ENCODE measurements at regions not wholly inside any gene's neighbourhood (a gene's known extent, or its start where the extent isn't known, plus 50 kb on each side); places are given as distances from the start of the nearest gene placed in this dataset.

- Histone ChIP-seq H4K20me1 (ENCODE audit: insufficient read depth, low read length) (no peaks in the 10 kb centered on the region), H3K27me3 (ENCODE audit: control insufficient read depth in 2 of 2, insufficient read depth in 2 of 2, low read length in 2 of 2) (no peaks in the 10 kb centered on the region), H3K4me2 (replicated peaks; ENCODE audit: extremely low read depth, low read length, poor library complexity, severe bottlenecking) (no peak overlapping the region), H3K36me3 (replicated peaks in 1 of 2; ENCODE audit: control insufficient read depth in 1 of 2, insufficient read depth in 2 of 2, low read length in 2 of 2) (no peaks in the 10 kb centered on the region), H3K4me3 (replicated peaks in 1 of 3; ENCODE audit: low read depth in 2 of 3, low read length in 3 of 3) (no peak overlapping the region), H3K79me2 (ENCODE audit: insufficient read depth, low read length) (no peaks in the 10 kb centered on the region), H3K4me1 (ENCODE audit: control insufficient read depth in 1 of 2, insufficient read depth in 2 of 2, low read length in 2 of 2) (no peaks in the 10 kb centered on the region), H3K9ac (ENCODE audit: insufficient read depth, low read length, poor library complexity, severe bottlenecking) (no peak overlapping the region), H3K9me3 (replicated peaks in 1 of 2; ENCODE audit: control insufficient read depth in 1 of 2, insufficient read depth in 1 of 2, low read length in 2 of 2) (no peaks in the 10 kb centered on the region), H3K27ac (ENCODE audit: low read depth in 1 of 2, low read length in 2 of 2) (no peak overlapping the region), H2AFZ (ENCODE audit: insufficient read depth, low read depth, low read length, poor library complexity, severe bottlenecking) (no peak overlapping the region)
- H3K4me3 Mint-ChIP-seq = no peak overlapping the region
- no peaks in the 10 kb centered on the region for H3K4me1 Mint-ChIP-seq
- H3K36me3 Mint-ChIP-seq = no peaks in the 10 kb centered on the region
- TF ChIP-seq, protein P1, sequence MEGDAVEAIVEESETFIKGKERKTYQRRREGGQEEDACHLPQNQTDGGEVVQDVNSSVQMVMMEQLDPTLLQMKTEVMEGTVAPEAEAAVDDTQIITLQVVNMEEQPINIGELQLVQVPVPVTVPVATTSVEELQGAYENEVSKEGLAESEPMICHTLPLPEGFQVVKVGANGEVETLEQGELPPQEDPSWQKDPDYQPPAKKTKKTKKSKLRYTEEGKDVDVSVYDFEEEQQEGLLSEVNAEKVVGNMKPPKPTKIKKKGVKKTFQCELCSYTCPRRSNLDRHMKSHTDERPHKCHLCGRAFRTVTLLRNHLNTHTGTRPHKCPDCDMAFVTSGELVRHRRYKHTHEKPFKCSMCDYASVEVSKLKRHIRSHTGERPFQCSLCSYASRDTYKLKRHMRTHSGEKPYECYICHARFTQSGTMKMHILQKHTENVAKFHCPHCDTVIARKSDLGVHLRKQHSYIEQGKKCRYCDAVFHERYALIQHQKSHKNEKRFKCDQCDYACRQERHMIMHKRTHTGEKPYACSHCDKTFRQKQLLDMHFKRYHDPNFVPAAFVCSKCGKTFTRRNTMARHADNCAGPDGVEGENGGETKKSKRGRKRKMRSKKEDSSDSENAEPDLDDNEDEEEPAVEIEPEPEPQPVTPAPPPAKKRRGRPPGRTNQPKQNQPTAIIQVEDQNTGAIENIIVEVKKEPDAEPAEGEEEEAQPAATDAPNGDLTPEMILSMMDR (IDR thresholded peaks at IDR 0.05) = no peak
- H3K27ac Mint-ChIP-seq = no peak overlapping the region
- WGBS (ENCODE audit: insufficient coverage) = no CpG with 5 or more reads among the region's 3 CpGs
- H3K9me3 Mint-ChIP-seq = peaks cover 0 to 8% (median 1%) of the 10 kb centered on the region in 7 donors
- no peak for DNase-seq
- H3K27me3 Mint-ChIP-seq (ENCODE audit: low read depth in 3 of 3) = peaks cover 0 to 3% (median 0%) of the 10 kb centered on the region in 3 donors
- intact Hi-C loops (cut with micrococcal nuclease) = no loop called here
Measured at GRCh38 chr10:85193796-85194195, 865.4 kb downstream of the CCSER2 start.

DNA sequence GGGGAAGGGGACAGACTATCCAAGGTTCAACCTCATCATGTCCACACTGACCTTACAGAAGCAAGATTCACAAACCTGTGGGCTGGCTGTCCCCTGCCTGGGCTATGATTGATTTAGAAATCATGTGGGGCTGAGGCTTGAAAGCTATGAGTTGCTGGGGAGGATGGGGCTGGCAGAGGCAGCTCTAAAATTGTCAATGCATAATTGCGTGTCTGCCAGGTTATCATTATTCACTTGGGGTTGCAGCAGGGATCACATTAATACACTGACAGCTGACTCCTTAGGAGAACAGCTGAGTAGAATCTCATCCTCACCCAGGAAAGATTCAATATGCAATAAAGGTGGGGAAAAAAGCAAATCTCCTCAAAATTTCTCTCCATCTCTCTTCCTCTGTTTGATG, 866.3 kb downstream of the CCSER2 start:
- Histone ChIP-seq H3K27ac (ENCODE audit: low read depth in 1 of 2, low read length in 2 of 2) (no peak overlapping the region), H3K4me3 (replicated peaks in 1 of 3; ENCODE audit: low read depth in 2 of 3, low read length in 3 of 3) (no peak overlapping the region), H2AFZ (ENCODE audit: insufficient read depth, low read depth, low read length, poor library complexity, severe bottlenecking) (no peak overlapping the region), H3K9ac (ENCODE audit: insufficient read depth, low read length, poor library complexity, severe bottlenecking) (no peak overlapping the region), H3K27me3 (ENCODE audit: control insufficient read depth in 2 of 2, insufficient read depth in 2 of 2, low read length in 2 of 2) (no peaks in the 10 kb centered on the region), H4K20me1 (ENCODE audit: insufficient read depth, low read length) (no peaks in the 10 kb centered on the region), H3K36me3 (replicated peaks in 1 of 2; ENCODE audit: control insufficient read depth in 1 of 2, insufficient read depth in 2 of 2, low read length in 2 of 2) (no peaks in the 10 kb centered on the region), H3K4me2 (replicated peaks; ENCODE audit: extremely low read depth, low read length, poor library complexity, severe bottlenecking) (no peak overlapping the region), H3K4me1 (ENCODE audit: control insufficient read depth in 1 of 2, insufficient read depth in 2 of 2, low read length in 2 of 2) (no peaks in the 10 kb centered on the region), H3K79me2 (ENCODE audit: insufficient read depth, low read length) (no peaks in the 10 kb centered on the region), H3K9me3 (replicated peaks in 1 of 2; ENCODE audit: control insufficient read depth in 1 of 2, insufficient read depth in 1 of 2, low read length in 2 of 2) (no peaks in the 10 kb centered on the region)
- no CpG with 5 or more reads among the region's 1 CpG for WGBS (ENCODE audit: insufficient coverage)
- Mint-ChIP-seq H3K27ac (no peak overlapping the region), H3K27me3 (ENCODE audit: low read depth in 3 of 3) (no peaks in the 10 kb centered on the region), H3K4me3 (no peak overlapping the region), H3K36me3 (no peaks in the 10 kb centered on the region), H3K9me3 (peaks cover 0 to 8% (median 2%) of the 10 kb centered on the region in 7 donors), H3K4me1 (no peaks in the 10 kb centered on the region)
- TF ChIP-seq, protein P1 (IDR thresholded peaks at IDR 0.05) = no peak
- no peak for DNase-seq
- intact Hi-C loops (cut with micrococcal nuclease) = no loop called here
